ENCODE measurements at regions not wholly inside any gene's neighbourhood (a gene's known extent, or its start where the extent isn't known, plus 50 kb on each side); places are given as distances from the start of the nearest gene placed in this dataset.
"Not testable (repeated sequence)": the region's sequence is repeated elsewhere in the genome, so short reads cannot be mapped to it uniquely, and the experiment has no call there.

DNA sequence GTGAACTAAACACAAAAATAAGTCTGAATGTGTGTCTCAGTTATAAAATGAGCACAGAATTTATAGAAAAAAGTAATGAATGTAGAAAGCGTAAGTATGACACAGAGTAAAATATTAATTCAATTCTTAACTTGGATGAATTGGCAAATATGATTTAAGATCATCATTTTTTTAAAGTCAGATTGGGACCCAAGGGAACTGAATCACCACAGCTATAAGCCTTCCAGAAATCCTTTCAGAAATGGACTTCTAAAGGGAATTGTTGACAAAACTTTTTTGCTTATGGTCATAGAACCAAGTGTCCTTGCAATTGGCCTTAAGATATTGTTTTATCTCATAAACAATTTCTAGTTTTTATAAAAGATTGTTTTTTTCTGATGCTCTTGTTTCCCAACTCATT is 495.1 kb upstream of the DAB2 start:
- TF ChIP-seq, protein P1, sequence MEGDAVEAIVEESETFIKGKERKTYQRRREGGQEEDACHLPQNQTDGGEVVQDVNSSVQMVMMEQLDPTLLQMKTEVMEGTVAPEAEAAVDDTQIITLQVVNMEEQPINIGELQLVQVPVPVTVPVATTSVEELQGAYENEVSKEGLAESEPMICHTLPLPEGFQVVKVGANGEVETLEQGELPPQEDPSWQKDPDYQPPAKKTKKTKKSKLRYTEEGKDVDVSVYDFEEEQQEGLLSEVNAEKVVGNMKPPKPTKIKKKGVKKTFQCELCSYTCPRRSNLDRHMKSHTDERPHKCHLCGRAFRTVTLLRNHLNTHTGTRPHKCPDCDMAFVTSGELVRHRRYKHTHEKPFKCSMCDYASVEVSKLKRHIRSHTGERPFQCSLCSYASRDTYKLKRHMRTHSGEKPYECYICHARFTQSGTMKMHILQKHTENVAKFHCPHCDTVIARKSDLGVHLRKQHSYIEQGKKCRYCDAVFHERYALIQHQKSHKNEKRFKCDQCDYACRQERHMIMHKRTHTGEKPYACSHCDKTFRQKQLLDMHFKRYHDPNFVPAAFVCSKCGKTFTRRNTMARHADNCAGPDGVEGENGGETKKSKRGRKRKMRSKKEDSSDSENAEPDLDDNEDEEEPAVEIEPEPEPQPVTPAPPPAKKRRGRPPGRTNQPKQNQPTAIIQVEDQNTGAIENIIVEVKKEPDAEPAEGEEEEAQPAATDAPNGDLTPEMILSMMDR (IDR thresholded peaks at IDR 0.05; ENCODE audit: borderline replicate concordance, extremely low read depth, insufficient read depth), result no peak

DNA sequence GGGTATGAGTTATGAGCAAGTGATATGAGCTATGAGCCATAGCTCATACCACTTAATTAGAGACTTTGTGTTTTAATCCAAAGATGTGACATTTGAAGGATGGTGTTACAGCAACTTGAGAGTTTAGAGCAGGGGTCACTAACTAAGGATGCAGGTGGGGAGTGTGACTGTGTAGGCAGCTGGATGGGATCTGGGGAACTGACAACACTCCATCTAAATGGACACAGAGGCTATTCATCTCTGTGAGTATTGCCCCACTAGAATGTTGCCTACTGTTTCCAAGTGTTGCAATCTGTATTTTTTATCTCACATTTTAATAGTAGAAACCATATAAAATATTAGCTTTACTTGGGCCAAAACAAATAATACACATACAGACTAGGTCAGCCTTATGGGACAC is 488.1 kb upstream of the DAB2 start:
- Histone ChIP-seq H3K4me1 (ENCODE audit: control insufficient read depth in 2 of 3, insufficient read depth in 2 of 3, low read depth in 1 of 3, low read length in 3 of 3) (no peaks in the 10 kb centered on the region), H3K9me3 (ENCODE audit: control insufficient read depth in 2 of 3, insufficient read depth in 1 of 3, low read length in 3 of 3) (no peaks in the 10 kb centered on the region), H3K27ac (ENCODE audit: low read depth in 2 of 2, low read length in 2 of 2) (no peak overlapping the region), H3K4me3 (ENCODE audit: low read length in 3 of 3) (no peak overlapping the region), H3K9ac (ENCODE audit: low read length in 3 of 3) (no peak overlapping the region), H3K27me3 (ENCODE audit: control insufficient read depth, insufficient read depth, low read length) (no peaks in the 10 kb centered on the region), H3K36me3 (ENCODE audit: control insufficient read depth in 2 of 3, insufficient read depth in 3 of 3, low read length in 3 of 3) (no peaks in the 10 kb centered on the region)
- DNase-seq, result peak in 2 of 5 donors; percentile 29 to 39
- no peak for FAIRE-seq
- TF ChIP-seq, protein P1 (IDR thresholded peaks at IDR 0.05; ENCODE audit: borderline replicate concordance, extremely low read depth, insufficient read depth), result no peak
- intact Hi-C loops (cut with DNase I), result no loop called here

More for the DNA sequence above, 495.1 kb upstream of the DAB2 start:
- no peaks in the 10 kb centered on the region for H3K4me1 ChIP-seq (ENCODE audit: control insufficient read depth in 2 of 3, insufficient read depth in 2 of 3, low read depth in 1 of 3, low read length in 3 of 3)
- no peaks in the 10 kb centered on the region for H3K27me3 ChIP-seq (ENCODE audit: control insufficient read depth, insufficient read depth, low read length)
- no peaks in the 10 kb centered on the region for H3K9me3 ChIP-seq (ENCODE audit: control insufficient read depth in 2 of 3, insufficient read depth in 1 of 3, low read length in 3 of 3)
- no peak overlapping the region for H3K4me3 ChIP-seq (ENCODE audit: low read length in 3 of 3)
- no peaks in the 10 kb centered on the region for H3K36me3 ChIP-seq (ENCODE audit: control insufficient read depth in 2 of 3, insufficient read depth in 3 of 3, low read length in 3 of 3)
- FAIRE-seq (no peak), DNase-seq (no peak)
- intact Hi-C loops (cut with DNase I), result no loop called here
- H3K27ac ChIP-seq (ENCODE audit: low read depth in 2 of 2, low read length in 2 of 2), result no peak overlapping the region
- no peak overlapping the region for H3K9ac ChIP-seq (ENCODE audit: low read length in 3 of 3)

DNA sequence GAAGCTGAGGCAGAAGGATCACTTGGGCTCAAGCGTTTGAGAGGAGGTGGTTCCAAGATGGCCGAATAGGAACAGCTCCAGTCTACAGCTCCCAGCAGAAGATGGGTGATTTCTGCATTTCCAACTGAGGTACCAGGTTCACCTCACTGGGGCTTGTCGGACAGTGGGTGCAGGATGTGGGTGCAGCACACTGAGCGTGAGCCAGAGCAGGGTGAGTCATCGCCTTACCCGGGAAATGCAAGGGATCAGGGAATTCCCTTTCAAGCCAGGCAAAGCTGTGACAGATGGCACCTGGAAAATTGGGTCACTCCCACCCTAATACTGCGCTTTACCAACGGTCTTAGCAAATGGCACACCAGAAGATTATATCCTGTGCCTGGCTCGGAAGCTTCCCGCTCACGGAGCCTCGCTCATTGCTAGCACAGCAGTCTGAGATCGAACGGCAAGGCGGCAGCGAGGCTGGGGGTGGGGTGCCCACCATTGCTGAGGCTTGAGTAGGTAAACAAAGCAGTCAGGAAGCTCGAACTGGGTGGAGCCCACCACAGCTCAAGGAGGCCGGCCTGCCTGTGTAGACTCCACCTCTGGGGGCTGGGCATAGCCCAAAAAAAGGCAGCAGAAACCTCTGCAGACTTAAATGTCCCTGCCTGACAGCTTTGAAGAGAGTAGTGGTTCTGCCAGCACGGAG is 482.6 kb upstream of the DAB2 start:
- H3K27ac ChIP-seq (ENCODE audit: low read depth in 2 of 2, low read length in 2 of 2); H3K9ac ChIP-seq (ENCODE audit: low read length in 3 of 3); H3K4me1 ChIP-seq (ENCODE audit: control insufficient read depth in 2 of 3, insufficient read depth in 2 of 3, low read depth in 1 of 3, low read length in 3 of 3); H3K27me3 ChIP-seq (ENCODE audit: control insufficient read depth, insufficient read depth, low read length); H3K4me3 ChIP-seq (ENCODE audit: low read length in 3 of 3); H3K9me3 ChIP-seq (ENCODE audit: control insufficient read depth in 2 of 3, insufficient read depth in 1 of 3, low read length in 3 of 3); FAIRE-seq; H3K36me3 ChIP-seq (ENCODE audit: control insufficient read depth in 2 of 3, insufficient read depth in 3 of 3, low read length in 3 of 3); intact Hi-C loops (cut with DNase I): not testable (repeated sequence)
- peak in 1 of 5 donors; percentile 29 for DNase-seq

DNA sequence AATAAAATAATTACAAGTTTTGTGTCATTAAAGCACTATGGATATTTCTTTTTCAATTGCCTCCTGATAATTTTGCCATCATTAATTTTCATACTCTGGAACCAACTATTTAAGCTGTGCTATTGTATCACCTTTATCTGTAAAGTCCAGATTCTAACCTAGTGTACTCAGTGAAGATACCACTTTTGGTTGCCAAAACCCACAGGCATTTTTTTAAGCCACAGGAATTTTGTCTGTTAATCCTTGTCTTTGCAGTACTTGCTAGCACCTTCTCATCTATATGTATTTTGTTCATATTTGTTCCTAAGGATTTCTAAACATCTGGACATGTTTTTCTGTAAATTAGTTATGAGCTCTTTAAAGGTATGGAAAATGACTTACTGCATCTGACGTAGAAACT is 481.4 kb upstream of the DAB2 start:
- Histone ChIP-seq H3K9ac (ENCODE audit: low read length in 3 of 3) (no peak overlapping the region), H3K27me3 (ENCODE audit: control insufficient read depth, insufficient read depth, low read length) (no peaks in the 10 kb centered on the region), H3K27ac (ENCODE audit: low read depth in 2 of 2, low read length in 2 of 2) (no peak overlapping the region), H3K4me1 (ENCODE audit: control insufficient read depth in 2 of 3, insufficient read depth in 2 of 3, low read depth in 1 of 3, low read length in 3 of 3) (no peaks in the 10 kb centered on the region), H3K4me3 (ENCODE audit: low read length in 3 of 3) (no peak overlapping the region), H3K9me3 (ENCODE audit: control insufficient read depth in 2 of 3, insufficient read depth in 1 of 3, low read length in 3 of 3) (no peaks in the 10 kb centered on the region), H3K36me3 (ENCODE audit: control insufficient read depth in 2 of 3, insufficient read depth in 3 of 3, low read length in 3 of 3) (no peaks in the 10 kb centered on the region)
- FAIRE-seq (no peak), DNase-seq (no peak)
- intact Hi-C loops (cut with DNase I), result no loop called here
- TF ChIP-seq, protein P1 (IDR thresholded peaks at IDR 0.05; ENCODE audit: borderline replicate concordance, extremely low read depth, insufficient read depth), result no peak
